Activated T-helper 2 cell treated with anti-CD3 and anti-CD28 coated beads, Interferon-gamma antibody, Interleukin-2, Interleukin-4, amounts not matched to agents 10 μg/mL and 5 μg/mL and 100 μg/mL, durations not matched to agents 14 hours and 24 hours and 36 hours (primary cell): ENCODE measurements at regions not wholly inside any gene's neighbourhood (a gene's known extent, or its start where the extent isn't known, plus 50 kb on each side); places are given as distances from the start of the nearest gene placed in this dataset.

ENCODE experiments used
- DNase-seq: peaks from one replicate; pipeline ENCODE4 v3.0.0; 2021; ENCODE audit warnings: low spot score
- H3K27ac Mint-ChIP-seq: one replicate; pipeline ENCODE4 v1.8.0; 2021; ENCODE audit warnings: mixed read lengths
- H3K27me3 Mint-ChIP-seq: one replicate; pipeline ENCODE4 v1.8.0; 2021; ENCODE audit warnings: low read depth, mixed read lengths
- H3K36me3 Mint-ChIP-seq: one replicate; pipeline ENCODE4 v1.8.0; 2021; ENCODE audit warnings: low read depth, mixed read lengths
- H3K4me1 Mint-ChIP-seq: one replicate; pipeline ENCODE4 v1.8.0; 2021; ENCODE audit warnings: low read depth, mixed read lengths
- H3K4me3 Mint-ChIP-seq: one replicate; pipeline ENCODE4 v1.8.0; 2021; ENCODE audit warnings: low read depth, mild to moderate bottlenecking, moderate library complexity, mixed read lengths
- H3K9me3 Mint-ChIP-seq: one replicate; pipeline ENCODE4 v1.8.0; 2021; ENCODE audit warnings: mixed read lengths
- intact Hi-C: fragments of 100-400 bp; cut with micrococcal nuclease; formaldehyde crosslinking; loops from one replicate; pipeline ENCODE4 v1.15.1; 2023

DNA sequence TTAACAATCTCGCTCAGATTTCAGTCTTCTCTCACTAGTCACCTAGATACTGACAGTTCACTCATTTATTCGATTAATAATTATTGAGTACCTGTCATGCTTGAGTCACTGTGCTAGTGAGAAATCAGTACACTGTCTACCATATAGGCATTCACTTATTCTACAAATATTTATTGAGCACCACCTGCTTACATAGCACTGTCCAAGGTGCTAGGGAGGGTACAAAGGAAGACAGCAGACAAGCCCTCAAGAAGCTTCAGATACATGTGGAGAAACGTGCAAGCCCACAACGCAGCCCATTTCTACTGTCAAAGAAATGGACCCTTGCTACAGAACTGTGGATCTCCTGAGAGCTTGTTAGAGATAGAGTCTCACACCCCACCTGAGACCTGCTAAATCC, 85.1 kb upstream of the SNAP25 start:
- Mint-ChIP-seq H3K9me3 (no peaks in the 10 kb centered on the region), H3K36me3 (no peaks in the 10 kb centered on the region), H3K27ac (no peak overlapping the region), H3K27me3 (no peaks in the 10 kb centered on the region), H3K4me3 (no peak overlapping the region), H3K4me1 (no peaks in the 10 kb centered on the region)
- intact Hi-C loops = no loop called here
- DNase-seq = no peak

DNA sequence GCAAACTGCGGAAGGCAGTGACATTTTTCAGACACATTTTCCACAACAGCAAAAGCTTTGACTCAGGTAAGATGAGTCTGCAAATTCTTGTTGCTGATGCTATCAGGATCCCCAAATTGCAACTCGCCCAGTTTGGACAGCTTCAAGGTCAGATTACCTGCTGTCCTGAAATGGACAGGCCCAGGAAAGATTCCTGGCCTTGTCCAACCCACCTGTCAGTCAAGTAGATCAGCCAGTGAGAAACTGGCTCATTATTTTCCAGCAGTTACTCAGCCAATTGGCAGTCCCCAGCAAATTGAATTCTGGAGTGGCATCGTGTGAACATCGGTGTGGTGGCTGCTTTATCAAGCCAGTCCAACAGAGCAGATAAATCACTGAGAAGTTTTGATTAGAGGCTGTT, 84.5 kb upstream of the SNAP25 start:
- H3K27ac Mint-ChIP-seq = no peak overlapping the region
- no peaks in the 10 kb centered on the region for H3K27me3 Mint-ChIP-seq
- H3K4me3 Mint-ChIP-seq = no peak overlapping the region
- H3K4me1 Mint-ChIP-seq = no peaks in the 10 kb centered on the region
- intact Hi-C loops = no loop called here
- no peak for DNase-seq
- H3K9me3 Mint-ChIP-seq = no peaks in the 10 kb centered on the region
- H3K36me3 Mint-ChIP-seq = no peaks in the 10 kb centered on the region

DNA sequence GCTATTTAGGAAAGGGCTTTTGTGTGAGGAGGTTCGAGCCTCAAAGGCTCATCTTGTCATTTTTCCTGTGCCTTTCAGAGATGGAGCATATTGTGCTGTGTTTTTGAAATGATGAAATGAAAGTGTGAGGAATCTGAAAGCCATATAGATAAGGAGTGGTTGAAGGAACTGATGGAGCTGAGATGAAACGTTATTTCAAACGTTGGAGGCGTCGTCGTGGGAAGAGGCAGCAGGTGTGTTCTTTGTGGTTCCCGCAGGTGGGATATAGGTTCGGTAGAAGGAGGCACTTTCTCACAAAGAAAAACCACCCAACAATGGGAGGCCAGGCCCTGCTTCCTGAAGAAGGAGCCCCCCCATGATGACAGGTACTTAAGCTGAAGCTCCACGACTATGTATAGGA, 83.2 kb upstream of the SNAP25 start:
- intact Hi-C loops = no loop called here
- no peaks in the 10 kb centered on the region for H3K9me3 Mint-ChIP-seq
- no peak for DNase-seq
- H3K4me1 Mint-ChIP-seq = no peaks in the 10 kb centered on the region
- no peaks in the 10 kb centered on the region for H3K36me3 Mint-ChIP-seq
- H3K27ac Mint-ChIP-seq = no peak overlapping the region
- no peak overlapping the region for H3K4me3 Mint-ChIP-seq
- no peaks in the 10 kb centered on the region for H3K27me3 Mint-ChIP-seq

DNA sequence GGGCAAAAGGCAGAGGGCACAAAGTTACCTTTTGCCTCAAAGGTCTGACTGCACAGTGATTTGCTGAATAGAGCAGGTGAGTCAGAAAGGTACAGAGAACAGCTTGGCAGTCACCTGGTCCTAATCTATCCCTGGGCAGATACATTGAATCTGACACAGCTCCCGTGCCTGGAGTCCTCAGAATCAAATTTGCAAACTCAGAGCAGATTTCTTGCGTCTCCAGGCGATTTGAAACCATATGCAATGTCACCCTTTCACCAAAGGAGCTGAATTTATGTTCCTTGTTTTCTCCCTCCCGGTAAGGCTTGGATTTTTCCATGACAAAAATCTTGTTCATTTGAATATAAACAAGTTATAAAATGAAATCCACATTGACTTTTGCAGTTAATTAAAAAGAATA, 81.6 kb upstream of the SNAP25 start:
- Mint-ChIP-seq H3K27ac (no peak overlapping the region), H3K4me3 (no peak overlapping the region), H3K9me3 (no peaks in the 10 kb centered on the region), H3K36me3 (no peaks in the 10 kb centered on the region), H3K4me1 (no peaks in the 10 kb centered on the region), H3K27me3 (peaks cover 3% of the 10 kb centered on the region)
- intact Hi-C loops = no loop called here
- DNase-seq = no peak

DNA sequence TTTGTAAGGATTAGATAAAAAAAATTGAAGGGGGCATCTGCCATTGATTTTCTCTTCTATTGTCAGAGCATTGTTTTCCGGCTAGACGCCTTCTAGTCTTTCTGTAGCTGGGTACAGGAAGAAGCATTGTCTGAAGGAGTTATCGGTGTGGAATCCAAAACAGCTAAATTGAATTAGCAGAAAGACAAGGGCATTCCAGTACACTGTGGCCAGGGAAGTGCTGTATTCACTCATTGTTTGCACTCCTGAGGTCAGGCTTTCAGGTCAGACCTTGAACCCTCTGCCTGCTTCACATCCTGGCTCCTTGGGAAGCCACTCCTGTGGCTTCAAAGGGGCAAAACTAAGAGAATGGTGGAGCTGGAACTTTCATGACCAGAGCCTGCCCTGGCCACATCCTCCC, 81.1 kb upstream of the SNAP25 start:
- H3K27me3 Mint-ChIP-seq = peaks cover 3% of the 10 kb centered on the region
- DNase-seq = no peak
- no peak overlapping the region for H3K4me3 Mint-ChIP-seq
- intact Hi-C loops = no loop called here
- no peaks in the 10 kb centered on the region for H3K36me3 Mint-ChIP-seq
- H3K27ac Mint-ChIP-seq = no peak overlapping the region
- H3K4me1 Mint-ChIP-seq = no peaks in the 10 kb centered on the region
- no peaks in the 10 kb centered on the region for H3K9me3 Mint-ChIP-seq

DNA sequence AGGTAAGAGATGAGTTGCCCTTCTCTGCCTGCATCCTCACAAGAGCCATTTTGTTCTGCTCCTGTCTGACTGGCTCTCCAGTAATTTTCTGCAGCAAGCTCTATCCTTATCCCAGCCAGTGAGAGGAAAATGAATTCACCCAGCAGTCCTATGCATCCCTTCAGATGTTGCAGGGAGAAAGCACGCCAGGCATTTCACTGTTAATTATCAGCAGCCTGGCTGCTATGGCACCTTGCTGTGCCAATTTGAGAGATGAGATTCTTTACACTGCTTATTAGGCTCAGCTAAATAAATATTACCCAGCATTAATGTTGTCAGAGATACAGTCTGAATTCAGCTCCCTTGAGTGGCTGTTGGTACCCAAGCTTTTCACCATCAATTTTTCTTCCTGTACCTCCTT, 61.1 kb upstream of the SNAP25 start:
- Mint-ChIP-seq H3K27ac (no peak overlapping the region), H3K36me3 (no peaks in the 10 kb centered on the region), H3K9me3 (peaks cover 4% of the 10 kb centered on the region), H3K4me1 (no peaks in the 10 kb centered on the region), H3K27me3 (no peaks in the 10 kb centered on the region), H3K4me3 (no peak overlapping the region)
- intact Hi-C loops = no loop called here
- DNase-seq = no peak

DNA sequence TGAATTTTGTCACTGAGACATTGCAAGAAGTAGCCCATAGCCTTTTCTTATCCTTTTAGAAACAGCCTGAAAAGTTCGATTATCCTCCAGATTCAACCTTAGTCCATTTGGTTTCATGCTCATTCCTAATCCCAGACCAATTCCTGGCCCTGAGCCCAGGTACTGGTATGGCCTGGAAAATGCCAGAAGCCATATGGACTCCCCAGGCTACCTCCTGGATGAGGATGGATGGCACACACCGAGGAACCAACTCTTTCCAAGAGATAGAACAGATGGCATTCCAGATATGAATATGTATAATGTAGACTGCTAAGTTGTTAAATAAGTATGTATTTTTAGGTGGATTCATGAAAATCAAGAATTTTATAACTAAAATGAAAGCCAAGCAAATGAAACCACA, 51.6 kb upstream of the SNAP25 start:
- H3K36me3 Mint-ChIP-seq = no peaks in the 10 kb centered on the region
- peaks cover 8% of the 10 kb centered on the region for H3K9me3 Mint-ChIP-seq
- no peak overlapping the region for H3K27ac Mint-ChIP-seq
- peaks cover 2% of the 10 kb centered on the region for H3K4me1 Mint-ChIP-seq
- DNase-seq = no peak
- intact Hi-C loops = no loop called here
- H3K27me3 Mint-ChIP-seq = peaks cover 14% of the 10 kb centered on the region
- H3K4me3 Mint-ChIP-seq = no peak overlapping the region

DNA sequence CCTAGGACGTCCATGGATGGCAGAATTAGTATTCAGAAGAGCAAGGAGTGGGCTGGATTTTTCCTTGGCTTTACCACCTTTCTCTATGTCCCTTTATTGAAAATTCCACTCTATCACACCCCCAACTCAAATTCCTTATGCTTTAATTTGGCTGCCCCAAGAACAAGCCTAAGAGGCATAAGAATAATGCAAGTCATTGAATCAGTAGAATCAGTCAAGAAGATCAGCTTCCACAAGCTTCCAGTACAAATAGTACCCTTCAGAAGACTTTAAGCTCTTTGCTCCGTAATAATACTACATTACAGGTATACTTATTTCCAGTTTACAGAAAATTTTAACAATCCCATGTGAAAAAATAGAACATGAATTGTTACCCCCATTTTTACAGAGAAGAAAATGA, 51.0 kb upstream of the SNAP25 start:
- no peaks in the 10 kb centered on the region for H3K36me3 Mint-ChIP-seq
- peaks cover 16% of the 10 kb centered on the region for H3K27me3 Mint-ChIP-seq
- no peak overlapping the region for H3K27ac Mint-ChIP-seq
- H3K4me1 Mint-ChIP-seq = peaks cover 5% of the 10 kb centered on the region
- no peak overlapping the region for H3K4me3 Mint-ChIP-seq
- peaks cover 8% of the 10 kb centered on the region for H3K9me3 Mint-ChIP-seq
- DNase-seq = no peak
- intact Hi-C loops = no loop called here
